IMR-90 (cell line): ENCODE measurements at regions not wholly inside any gene's neighbourhood (a gene's known extent, or its start where the extent isn't known, plus 50 kb on each side); places are given as distances from the start of the nearest gene placed in this dataset.

Source experiments
- ATAC-seq: fragments of 200-7000 bp; cut with Tn5 transposase; 2 replicates; pipeline ENCODE4 v1.9.1; 2020; ENCODE audit warnings: low read depth, mild to moderate bottlenecking, moderate library complexity
- BruUV-seq: library from RNA; stranded (reverse); fragments of 400-500 nt; replicated peaks from 2 replicates; lab custom pipeline; 2021; lab: Mats Ljungman, UMichigan
- CTCF ChIA-PET: fragments of 300-600 bp; formaldehyde crosslinking; extraction: SDS; loops from one replicate; lab custom pipeline; 2021; ENCODE audit warnings: antibody characterized with exemption; lab: Yijun Ruan, JAX
- POLR2A ChIA-PET: fragments of 300-600 bp; sonication (Branson Sonifier 250); formaldehyde crosslinking; loops from one replicate; lab custom pipeline; 2022; ENCODE audit warnings: antibody characterized with exemption; ENCODE audit not compliant: unreplicated experiment; lab: Charles Lee
- DNase-seq: peaks from one replicate; pipeline ENCODE4 v3.0.0; 2013
- H2AFZ ChIP-seq: replicated peaks from 2 replicates; pipeline ENCODE3; 2013; ENCODE audit warnings: low read length, mild to moderate bottlenecking; ENCODE audit not compliant: poor library complexity
- H2AK5ac ChIP-seq: 2 replicates; pipeline ENCODE4 v1.6.1; 2013; ENCODE audit warnings: low read depth, low read length, inconsistent platforms
- H2AK9ac ChIP-seq: replicated peaks from 2 replicates; pipeline ENCODE3; 2013; ENCODE audit warnings: mild to moderate bottlenecking, low read depth, low read length, moderate library complexity; ENCODE audit not compliant: poor library complexity
- H2BK120ac ChIP-seq: 2 replicates; pipeline ENCODE4 v1.6.1; 2013; ENCODE audit warnings: low read depth, low read length, inconsistent platforms
- H2BK15ac ChIP-seq: 3 replicates; pipeline ENCODE4 v1.6.1; 2013; ENCODE audit warnings: low read depth, low read length, inconsistent platforms
- H2BK20ac ChIP-seq: 2 replicates; pipeline ENCODE4 v1.6.1; 2013; ENCODE audit warnings: low read depth, mild to moderate bottlenecking, inconsistent platforms, low read length, moderate library complexity
- H2BK5ac ChIP-seq: 2 replicates; pipeline ENCODE4 v1.6.1; 2013; ENCODE audit warnings: mild to moderate bottlenecking, low read depth, low read length, inconsistent platforms; ENCODE audit not compliant: poor library complexity, severe bottlenecking
- H3K14ac ChIP-seq: replicated peaks from 2 replicates; pipeline ENCODE4 v1.6.1; 2013; ENCODE audit warnings: low read depth, low read length, inconsistent platforms
- H3K18ac ChIP-seq: 2 replicates; pipeline ENCODE4 v1.6.1; 2013; ENCODE audit warnings: low read depth, low read length, control low read depth
- H3K23ac ChIP-seq: 2 replicates; pipeline ENCODE4 v1.6.1; 2013; ENCODE audit warnings: low read depth, low read length, inconsistent platforms
- H3K27ac ChIP-seq: 2 replicates; pipeline ENCODE4 v1.5.1; 2013; ENCODE audit warnings: mild to moderate bottlenecking, control low read depth, low read length; ENCODE audit not compliant: insufficient read depth
- H3K27me3 ChIP-seq: 2 replicates; pipeline ENCODE4 v1.6.1; 2013; ENCODE audit warnings: low read length; ENCODE audit not compliant: control insufficient read depth, insufficient read depth
- H3K36me3 ChIP-seq: 2 replicates; pipeline ENCODE4 v1.6.1; 2013; ENCODE audit warnings: low read length, mixed read lengths; ENCODE audit not compliant: control insufficient read depth, insufficient read depth
- H3K4ac ChIP-seq: 2 replicates; pipeline ENCODE4 v1.6.1; 2013; ENCODE audit warnings: low read depth, low read length, inconsistent platforms
- H3K4me1 ChIP-seq: 2 replicates; pipeline ENCODE4 v1.6.1; 2013; ENCODE audit warnings: low read length, mixed read lengths; ENCODE audit not compliant: control insufficient read depth, insufficient read depth
- H3K4me2 ChIP-seq: 2 replicates; pipeline ENCODE4 v1.6.1; 2013; ENCODE audit warnings: low read depth, mild to moderate bottlenecking, control low read depth, low read length, moderate library complexity
- H3K4me3 ChIP-seq: 2 replicates; pipeline ENCODE4 v1.5.1; 2013; ENCODE audit warnings: low read depth, mild to moderate bottlenecking, control low read depth, low read length, moderate library complexity; ENCODE audit not compliant: insufficient read depth
- H3K56ac ChIP-seq: 2 replicates; pipeline ENCODE4 v1.6.1; 2013; ENCODE audit warnings: low read length, inconsistent platforms; ENCODE audit not compliant: insufficient read depth; ENCODE audit errors: extremely low read depth
- H3K79me1 ChIP-seq, 2 experiments: 2 replicates each; pipeline ENCODE4 v1.6.1; 2013; ENCODE audit warnings: low read length in 2 of 2, inconsistent platforms in 1 of 2, low read depth in 1 of 2
- H3K9ac ChIP-seq: 2 replicates; pipeline ENCODE4 v1.6.1; 2013; ENCODE audit warnings: low read depth, low read length, control low read depth
- H3K9me1 ChIP-seq: 2 replicates; pipeline ENCODE4 v1.6.1; 2013; ENCODE audit warnings: low read length, inconsistent platforms; ENCODE audit not compliant: insufficient read depth
- H3K9me3 ChIP-seq: 2 replicates; pipeline ENCODE4 v1.6.1; 2013; ENCODE audit warnings: low read length; ENCODE audit not compliant: control insufficient read depth, insufficient read depth
- H4K20me1 ChIP-seq: 2 replicates; pipeline ENCODE4 v1.6.1; 2013; ENCODE audit warnings: low read length, inconsistent platforms; ENCODE audit not compliant: insufficient read depth
- H4K5ac ChIP-seq: 2 replicates; pipeline ENCODE4 v1.6.1; 2013; ENCODE audit warnings: mild to moderate bottlenecking, low read depth, low read length, control low read depth
- H4K8ac ChIP-seq, 2 experiments: 2 replicates each; pipeline ENCODE4 v1.6.1; 2013; ENCODE audit warnings: low read depth in 2 of 2, low read length in 2 of 2, control low read depth in 1 of 2, inconsistent platforms in 1 of 2
- H4K91ac ChIP-seq: 2 replicates; pipeline ENCODE4 v1.6.1; 2013; ENCODE audit warnings: low read depth, low read length, inconsistent platforms; ENCODE audit not compliant: insufficient read depth
- BHLHE40 ChIP-seq: fragments of 150-350 bp; IDR thresholded peaks from 2 replicates; pipeline ENCODE4 v1.6.1; 2016; ENCODE audit warnings: mild to moderate bottlenecking, low read depth, low read length
- CEBPB ChIP-seq: IDR thresholded peaks from 2 replicates; pipeline ENCODE4 v1.6.1; 2012; ENCODE audit warnings: low read depth, low read length, improper control_type of control experiment
- CHD1 ChIP-seq: IDR thresholded peaks from 2 replicates; pipeline ENCODE4 v1.6.1; 2012; ENCODE audit warnings: low read depth, low read length, improper control_type of control experiment
- MAZ ChIP-seq: IDR thresholded peaks from 2 replicates; pipeline ENCODE4 v1.6.1; 2012; ENCODE audit warnings: low read depth, mild to moderate bottlenecking, low read length, improper control_type of control experiment, moderate library complexity, borderline replicate concordance
- MXI1 ChIP-seq: IDR thresholded peaks from 2 replicates; pipeline ENCODE4 v1.6.1; 2012; ENCODE audit warnings: low read depth, mild to moderate bottlenecking, low read length, moderate library complexity, borderline replicate concordance
- NFE2L2 ChIP-seq: fragments of 150-350 bp; IDR thresholded peaks from 2 replicates; pipeline ENCODE4 v1.6.1; 2016; ENCODE audit warnings: low read depth, mild to moderate bottlenecking, low read length
- RCOR1 ChIP-seq: IDR thresholded peaks from 2 replicates; pipeline ENCODE4 v1.6.1; 2012; ENCODE audit warnings: mild to moderate bottlenecking, low read length, improper control_type of control experiment; ENCODE audit not compliant: insufficient replicate concordance
- RFX5 ChIP-seq: IDR thresholded peaks from 2 replicates; pipeline ENCODE4 v1.8.0; 2012; ENCODE audit warnings: low read depth, mild to moderate bottlenecking, low read length, moderate library complexity
- SMC3 ChIP-seq: fragments of 150-350 bp; IDR thresholded peaks from 2 replicates; pipeline ENCODE4 v1.6.1; 2016; ENCODE audit warnings: low read depth, mild to moderate bottlenecking, antibody characterized with exemption, low read length, moderate library complexity
- WGBS, 2 experiments: methylation state at CpG; one replicate each; pipeline versions ENCODE4 v1.1.5 to v1.1.7; 2013; ENCODE audit warnings: missing lambda C conversion rate in 2 of 2; ENCODE audit not compliant: insufficient read length in 1 of 2; ENCODE audit errors: extremely low coverage in 2 of 2; 5-methylcytosine and 5-hydroxymethylcytosine counted together
- dilution Hi-C: fragments of 300-500 bp; cut with HindIII; formaldehyde crosslinking; loops from one replicate; pipeline ENCODE4 v1.14.3; 2018; ENCODE audit warnings: low sequenced_read_pairs; ENCODE audit not compliant: unreplicated experiment
- in situ Hi-C: fragments of 300-500 bp; cut with MboI; formaldehyde crosslinking; loops from 3 replicates; pipeline ENCODE4 v1.14.3; 2019; ENCODE audit warnings: low sequenced_read_pairs, inconsistent platforms, mixed read lengths
- intact Hi-C: fragments of 100-400 bp; cut with micrococcal nuclease; formaldehyde crosslinking; loops from 2 replicates; pipeline ENCODE4 v1.10.0; 2022
- TF ChIP-seq, protein P1 (sequence below): conservative IDR thresholded peaks from 2 replicates; pipeline ENCODE4 v1.5.1; 2012; ENCODE audit warnings: mild to moderate bottlenecking, low read depth, low read length, improper control_type of control experiment
- TF ChIP-seq, protein P2 (sequence below): fragments of 150-350 bp; IDR thresholded peaks from 2 replicates; pipeline ENCODE4 v1.6.1; 2016; ENCODE audit warnings: low read depth, mild to moderate bottlenecking, low read length, moderate library complexity, borderline replicate concordance

DNA sequence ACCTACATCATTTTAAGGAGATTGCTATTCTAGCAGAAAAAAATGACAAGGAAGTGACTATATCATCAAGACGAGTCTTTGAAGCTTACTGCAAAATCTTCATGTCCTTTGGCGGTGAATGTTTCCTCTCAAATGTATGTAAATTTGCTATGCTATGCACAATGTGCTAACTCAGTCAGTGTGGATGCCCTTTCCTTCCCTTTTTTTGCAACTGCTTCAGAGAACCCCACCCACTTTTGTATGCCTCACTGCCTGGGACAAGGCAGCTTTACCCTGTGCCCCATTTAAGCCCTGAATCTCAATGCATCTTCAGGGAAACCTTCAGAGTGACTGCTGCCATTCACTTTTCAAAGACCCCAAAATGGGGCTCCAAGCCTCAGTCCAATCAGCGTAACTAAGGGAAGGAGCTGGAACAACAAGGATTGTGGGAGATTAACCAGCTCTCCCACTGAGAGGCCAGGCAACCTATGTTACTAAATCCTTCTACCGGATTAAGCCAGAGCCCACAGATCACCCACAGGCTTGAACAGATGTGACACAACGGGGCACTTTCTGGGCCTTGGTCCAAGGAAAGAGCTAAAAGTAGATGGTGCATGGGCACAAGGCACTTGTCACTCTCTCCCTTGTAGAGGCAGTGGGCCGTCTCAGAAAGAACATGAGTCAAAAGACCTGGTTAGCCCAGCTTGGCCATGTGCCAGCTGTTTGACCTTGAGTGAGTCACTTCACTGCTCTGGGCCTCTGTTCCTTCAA is 154.4 kb downstream of the PLPP3 start:
- no peak overlapping the region for H3K4me2 ChIP-seq
- H4K8ac ChIP-seq: no peak overlapping the region
- H3K9me3 ChIP-seq: no peaks in the 10 kb centered on the region
- intact Hi-C loops: no loop called here
- H2BK5ac ChIP-seq: no peak overlapping the region
- CTCF ChIA-PET: interaction anchor here (0.6 kb wide), 1 partner anchor 13 kb away, joined by 3 read pairs; no protein-coding TSS in a partner anchor
- H3K36me3 ChIP-seq: no peaks in the 10 kb centered on the region
- no peaks in the 10 kb centered on the region; the same call in 1 of the 2 replicates for H3K9me1 ChIP-seq
- H3K23ac ChIP-seq: no peak overlapping the region
- no peak overlapping the region for H2AK9ac ChIP-seq
- WGBS, 2 experiments: 70% methylated on average over 2 of the region's 6 CpGs; no CpG with 5 or more reads in 1 of the 2 experiments
- no peak overlapping the region for H3K4ac ChIP-seq
- H3K18ac ChIP-seq: no peak overlapping the region
- in situ Hi-C loops: no loop called here
- no peak overlapping the region for H2BK15ac ChIP-seq
- no peak overlapping the region for H3K56ac ChIP-seq
- H4K5ac ChIP-seq: no peak overlapping the region
- BruUV-seq: no TSS peak
- ATAC-seq (no peak), DNase-seq (peak; percentile 71)
- H2BK20ac ChIP-seq: no peak overlapping the region
- dilution Hi-C loops: no loop called here
- H2AFZ ChIP-seq: no peak overlapping the region
- H4K91ac ChIP-seq: no peak overlapping the region
- no peaks in the 10 kb centered on the region for H3K79me1 ChIP-seq
- no peak overlapping the region for H3K9ac ChIP-seq
- H4K20me1 ChIP-seq: no peaks in the 10 kb centered on the region
- POLR2A ChIA-PET: no interaction called here
- H2BK120ac ChIP-seq: no peak overlapping the region
- no peak overlapping the region for H2AK5ac ChIP-seq
- TF ChIP-seq, protein P1, sequence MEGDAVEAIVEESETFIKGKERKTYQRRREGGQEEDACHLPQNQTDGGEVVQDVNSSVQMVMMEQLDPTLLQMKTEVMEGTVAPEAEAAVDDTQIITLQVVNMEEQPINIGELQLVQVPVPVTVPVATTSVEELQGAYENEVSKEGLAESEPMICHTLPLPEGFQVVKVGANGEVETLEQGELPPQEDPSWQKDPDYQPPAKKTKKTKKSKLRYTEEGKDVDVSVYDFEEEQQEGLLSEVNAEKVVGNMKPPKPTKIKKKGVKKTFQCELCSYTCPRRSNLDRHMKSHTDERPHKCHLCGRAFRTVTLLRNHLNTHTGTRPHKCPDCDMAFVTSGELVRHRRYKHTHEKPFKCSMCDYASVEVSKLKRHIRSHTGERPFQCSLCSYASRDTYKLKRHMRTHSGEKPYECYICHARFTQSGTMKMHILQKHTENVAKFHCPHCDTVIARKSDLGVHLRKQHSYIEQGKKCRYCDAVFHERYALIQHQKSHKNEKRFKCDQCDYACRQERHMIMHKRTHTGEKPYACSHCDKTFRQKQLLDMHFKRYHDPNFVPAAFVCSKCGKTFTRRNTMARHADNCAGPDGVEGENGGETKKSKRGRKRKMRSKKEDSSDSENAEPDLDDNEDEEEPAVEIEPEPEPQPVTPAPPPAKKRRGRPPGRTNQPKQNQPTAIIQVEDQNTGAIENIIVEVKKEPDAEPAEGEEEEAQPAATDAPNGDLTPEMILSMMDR: no peak
- TF ChIP-seq MAZ (no peak), BHLHE40 (no peak), MXI1 (no peak), CHD1 (no peak), NFE2L2 (no peak), RCOR1 (no peak), CEBPB (no peak), SMC3 (no peak), RFX5 (no peak)
- TF ChIP-seq, protein P2, sequence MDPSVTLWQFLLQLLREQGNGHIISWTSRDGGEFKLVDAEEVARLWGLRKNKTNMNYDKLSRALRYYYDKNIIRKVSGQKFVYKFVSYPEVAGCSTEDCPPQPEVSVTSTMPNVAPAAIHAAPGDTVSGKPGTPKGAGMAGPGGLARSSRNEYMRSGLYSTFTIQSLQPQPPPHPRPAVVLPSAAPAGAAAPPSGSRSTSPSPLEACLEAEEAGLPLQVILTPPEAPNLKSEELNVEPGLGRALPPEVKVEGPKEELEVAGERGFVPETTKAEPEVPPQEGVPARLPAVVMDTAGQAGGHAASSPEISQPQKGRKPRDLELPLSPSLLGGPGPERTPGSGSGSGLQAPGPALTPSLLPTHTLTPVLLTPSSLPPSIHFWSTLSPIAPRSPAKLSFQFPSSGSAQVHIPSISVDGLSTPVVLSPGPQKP: no peak
- H3K27ac ChIP-seq: no peak overlapping the region
- H3K4me3 ChIP-seq: no peak overlapping the region
- no peaks in the 10 kb centered on the region for H3K27me3 ChIP-seq
- H3K14ac ChIP-seq: no peak overlapping the region
- peaks cover under 1% of the 10 kb centered on the region; the same call in 1 of the 2 replicates for H3K4me1 ChIP-seq
